Ovary (tissue), 7 donors: ENCODE measurements at regions not wholly inside any gene's neighbourhood (a gene's known extent, or its start where the extent isn't known, plus 50 kb on each side); places are given as distances from the start of the nearest gene placed in this dataset.

Experiments
- DNase-seq, 5 donors: peaks; one replicate each; pipeline ENCODE4 v3.0.0-alpha.2; 2019 to 2020
- H3K27ac ChIP-seq, 2 donors: fragments of 200-600 bp; one replicate each; pipeline versions ENCODE4 v1.5.1 to v1.8.0; 2019 to 2022
- H3K27me3 ChIP-seq: fragments of 200-600 bp; one replicate; pipeline ENCODE4 v1.8.0; 2022
- H3K36me3 ChIP-seq: fragments of 200-600 bp; sonication (generic); one replicate; pipeline ENCODE4 v1.5.1; 2019
- H3K4me1 ChIP-seq: one replicate; pipeline ENCODE4 v1.8.1; 2013; ENCODE audit warnings: mild to moderate bottlenecking, moderate library complexity; ENCODE audit not compliant: insufficient read depth
- H3K4me3 ChIP-seq: fragments of 200-600 bp; sonication (generic); one replicate; pipeline ENCODE4 v1.5.1; 2017
- H3K9me3 ChIP-seq, 2 donors: fragments of 200-600 bp in 1 of 2; sonication (generic) in 1 of 2; one replicate each; pipeline versions ENCODE4 v1.5.1 to v1.8.1; 2013 to 2019; ENCODE audit warnings: mild to moderate bottlenecking in 1 of 2, moderate library complexity in 1 of 2
- CTCF ChIP-seq, 3 donors: fragments of 450-650 bp in 2 of 3; fragments of 200-600 bp in 1 of 3; IDR thresholded peaks; one replicate each; pipeline versions ENCODE4 v1.5.1 to v1.8.0; 2016 to 2022; ENCODE audit warnings: antibody characterized with exemption in 3 of 3, mild to moderate bottlenecking in 1 of 3
- EP300 ChIP-seq: sonication (generic); formaldehyde crosslinking; IDR thresholded peaks from one replicate; pipeline ENCODE4 v1.6.1; 2017; ENCODE audit warnings: antibody characterized with exemption
- POLR2A ChIP-seq: fragments of 450-650 bp; IDR thresholded peaks from one replicate; pipeline ENCODE4 v1.6.1; 2017; ENCODE audit warnings: antibody characterized with exemption, mild to moderate bottlenecking, moderate library complexity
- WGBS, 3 donors: extraction: QIAGEN DNeasy Blood & Tissue Kit in 1 of 3; methylation state at CpG; one replicate each; pipeline versions ENCODE4 v1.1.5 to v1.1.7; 2013 to 2017; 5-methylcytosine and 5-hydroxymethylcytosine counted together
- intact Hi-C, 4 donors: fragments of 100-400 bp; cut with DNase I; formaldehyde crosslinking; loops; one replicate each; pipeline versions ENCODE4 v1.11.0 to v1.15.1; 2022 to 2023
- donor health status: DM: no; HTN: no; CAD: no; lungs with moderate emphysema.
- donor health status: DM: no; HTN: no; CAD: no.
- donor health status: Bipolar disorder and iron deficiency.
- donor health status: DM: no; HTN: no; CAD: no.
- donor health status: DM: yes; HTN: yes; CAD: no.

GRCh38 chr2:78677774-78678173, 347.7 kb upstream of the REG3G start:
- Histone ChIP-seq H3K4me1 (no peaks in the 10 kb centered on the region), H3K27ac (no peak overlapping the region), H3K36me3 (no peaks in the 10 kb centered on the region), H3K27me3 (no peaks in the 10 kb centered on the region), H3K9me3 (no peaks in the 10 kb centered on the region), H3K4me3 (no peak overlapping the region)
- intact Hi-C loops = no loop called here
- WGBS, 3 donors = 83 to 91% (median 90%) methylated on average over 7 of the region's 7 CpGs
- no peak for DNase-seq
- TF ChIP-seq POLR2A (no peak), CTCF (IDR thresholded peaks at IDR 0.05) (no peak), EP300 (no peak)

DNA sequence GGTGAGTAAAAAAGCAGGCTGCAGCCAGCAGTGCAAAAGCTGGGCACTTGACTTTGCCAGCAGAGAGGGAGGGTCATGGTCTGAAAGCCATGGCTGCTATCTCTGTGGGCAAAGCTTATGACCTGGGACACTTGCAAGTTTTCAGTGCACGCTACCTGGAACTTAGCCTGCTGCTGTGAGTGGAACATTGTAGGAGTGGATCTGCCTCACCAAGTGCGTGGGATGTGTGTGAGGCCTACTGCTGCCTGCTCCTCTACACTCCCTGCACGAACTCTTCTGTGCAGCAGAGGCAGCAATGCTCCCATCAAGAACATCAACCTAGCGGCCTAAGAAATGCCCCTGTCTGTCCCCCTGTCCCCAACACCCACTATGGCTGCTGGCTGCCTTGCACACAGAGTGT, 344.1 kb upstream of the REG3G start:
- no peak for DNase-seq
- 71 to 78% (median 74%) methylated on average over 4 of the region's 4 CpGs for WGBS, 3 donors
- H3K27me3 ChIP-seq = no peaks in the 10 kb centered on the region
- H3K27ac ChIP-seq = no peak overlapping the region
- TF ChIP-seq EP300 (no peak), CTCF (IDR thresholded peaks at IDR 0.05) (no peak), POLR2A (no peak)
- H3K9me3 ChIP-seq = no peaks in the 10 kb centered on the region
- no peak overlapping the region for H3K4me3 ChIP-seq
- H3K36me3 ChIP-seq = no peaks in the 10 kb centered on the region
- H3K4me1 ChIP-seq = no peaks in the 10 kb centered on the region
- intact Hi-C loops = no loop called here

DNA sequence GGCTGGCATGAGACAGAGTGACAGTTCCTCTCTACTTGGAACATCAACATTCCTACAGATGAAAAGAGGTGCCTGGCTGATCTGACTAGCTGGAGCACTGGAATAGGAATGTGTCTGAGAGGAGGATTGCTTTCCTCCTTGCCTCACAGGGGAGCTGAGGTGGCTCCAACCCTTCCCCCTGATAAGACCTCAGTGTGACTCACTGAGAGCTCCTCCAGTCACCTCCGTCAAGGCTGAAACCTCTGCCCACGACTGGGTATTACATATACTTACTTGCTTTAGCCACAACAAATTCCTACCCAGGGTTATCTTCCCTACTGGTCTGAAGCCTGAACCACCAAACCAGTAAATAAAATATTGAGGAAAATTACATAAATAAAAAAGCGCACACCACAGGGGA, 342.7 kb upstream of the REG3G start:
- no peak overlapping the region for H3K4me3 ChIP-seq
- intact Hi-C loops = no loop called here
- WGBS, 3 donors = 68 to 84% (median 83%) methylated on average over 3 of the region's 3 CpGs
- DNase-seq = no peak
- no peaks in the 10 kb centered on the region for H3K27me3 ChIP-seq
- no peaks in the 10 kb centered on the region for H3K9me3 ChIP-seq
- no peak overlapping the region for H3K27ac ChIP-seq
- TF ChIP-seq CTCF (IDR thresholded peaks at IDR 0.05) (no peak), EP300 (no peak), POLR2A (no peak)
- H3K36me3 ChIP-seq = no peaks in the 10 kb centered on the region
- no peaks in the 10 kb centered on the region for H3K4me1 ChIP-seq

DNA sequence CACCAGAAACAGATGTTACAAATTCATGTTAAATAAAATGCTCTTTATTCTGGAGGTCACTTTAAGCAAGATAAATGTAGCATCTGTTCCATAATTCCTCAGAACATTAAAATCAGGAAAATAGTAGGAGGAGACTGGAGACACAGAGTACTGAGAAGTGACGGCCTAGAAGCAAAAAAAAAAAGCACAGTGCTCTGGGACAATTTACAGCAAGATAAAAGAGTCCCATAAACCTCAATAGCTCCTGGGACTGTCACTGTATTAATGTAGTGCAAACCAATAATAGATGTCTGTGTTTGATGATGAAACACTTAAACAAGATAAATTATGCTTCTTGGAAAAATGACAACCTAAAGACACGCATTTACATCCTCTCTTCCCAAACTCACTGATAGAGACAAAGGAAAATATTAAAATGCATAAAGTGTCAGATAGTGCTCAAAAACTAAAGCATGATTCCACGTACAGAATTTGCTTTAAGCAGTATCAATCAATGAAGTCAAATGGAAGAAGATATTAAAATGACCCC, 338.8 kb upstream of the REG3G start:
- intact Hi-C loops = no loop called here
- TF ChIP-seq EP300 = no peak
- TF ChIP-seq CTCF (IDR thresholded peaks at IDR 0.05) = no peak
- Histone ChIP-seq H3K4me1 (no peaks in the 10 kb centered on the region), H3K27ac (no peak overlapping the region), H3K9me3 (no peaks in the 10 kb centered on the region), H3K36me3 (no peaks in the 10 kb centered on the region), H3K27me3 (no peaks in the 10 kb centered on the region), H3K4me3 (no peak overlapping the region)
- DNase-seq = no peak
- WGBS, 3 donors = 18 to 24% (median 21%) methylated on average over 3 of the region's 3 CpGs

DNA sequence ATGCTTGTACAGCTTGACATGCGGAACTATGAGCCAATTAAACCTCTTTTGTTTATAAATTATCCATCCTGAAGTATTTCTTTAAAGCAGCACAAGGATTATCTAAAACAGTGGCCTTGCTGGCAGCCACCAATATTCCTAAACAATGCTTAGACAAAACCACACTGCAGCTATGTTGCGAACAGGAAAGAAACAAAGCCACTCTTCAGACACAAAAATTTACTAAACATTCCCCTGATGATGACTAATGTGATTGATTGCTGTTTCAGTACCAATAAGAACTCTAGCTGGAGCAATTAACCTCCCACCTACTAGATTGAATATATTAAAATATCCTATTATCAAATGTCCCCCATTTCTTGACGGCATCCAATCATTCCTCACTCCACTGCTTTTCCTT, 325.8 kb upstream of the REG3G start:
- Histone ChIP-seq H3K4me3 (no peak overlapping the region), H3K9me3 (no peaks in the 10 kb centered on the region), H3K36me3 (no peaks in the 10 kb centered on the region), H3K4me1 (no peaks in the 10 kb centered on the region), H3K27me3 (no peaks in the 10 kb centered on the region), H3K27ac (no peak overlapping the region)
- intact Hi-C loops = no loop called here
- TF ChIP-seq CTCF (IDR thresholded peaks at IDR 0.05) (no peak), POLR2A (no peak), EP300 (no peak)
- no peak for DNase-seq
- WGBS, 3 donors = 30 to 53% (median 37%) methylated on average over 3 of the region's 3 CpGs
